OCI-LY7 (cell line): ENCODE measurements at regions not wholly inside any gene's neighbourhood (a gene's known extent, or its start where the extent isn't known, plus 50 kb on each side); places are given as distances from the start of the nearest gene placed in this dataset.
"Not testable (repeated sequence)": the region's sequence is repeated elsewhere in the genome, so short reads cannot be mapped to it uniquely, and the experiment has no call there.

Source experiments
- BruUV-seq: library from RNA; stranded (reverse); fragments of 400-500 nt; replicated peaks from 2 replicates; lab custom pipeline; 2021; lab: Mats Ljungman, UMichigan
- CTCF ChIA-PET: fragments of 300-600 bp; sonication (Branson Sonifier 250); formaldehyde crosslinking; loops from one replicate; lab custom pipeline; 2022; ENCODE audit warnings: antibody characterized with exemption; ENCODE audit not compliant: unreplicated experiment; lab: Charles Lee
- POLR2A ChIA-PET: fragments of 300-600 bp; sonication (Branson Sonifier 250); formaldehyde crosslinking; loops from one replicate; lab custom pipeline; 2022; ENCODE audit warnings: antibody characterized with exemption; lab: Charles Lee
- DNase-seq: peaks from one replicate; pipeline ENCODE4 v3.0.0-alpha.2; 2015; ENCODE audit warnings: low spot score
- H2AFZ ChIP-seq: fragments of 200-600 bp; sonication (generic), shearing (Covaris generic); 2 replicates; pipeline ENCODE4 v1.6.1; 2014; ENCODE audit warnings: mild to moderate bottlenecking, antibody characterized with exemption, low read length, moderate library complexity
- H3K27ac ChIP-seq: fragments of 200-600 bp; sonication (generic); 2 replicates; pipeline ENCODE4 v1.5.1; 2014; ENCODE audit warnings: mixed run types, low read depth, mild to moderate bottlenecking, moderate library complexity, low read length, inconsistent platforms; ENCODE audit not compliant: poor library complexity, severe bottlenecking
- H3K36me3 ChIP-seq: fragments of 200-600 bp; sonication (generic); 2 replicates; pipeline ENCODE4 v1.6.1; 2014; ENCODE audit warnings: mild to moderate bottlenecking, antibody characterized with exemption, low read length, moderate library complexity, mixed read lengths; ENCODE audit not compliant: insufficient read depth
- H3K4me1 ChIP-seq: fragments of 200-600 bp; sonication (generic); 2 replicates; pipeline ENCODE4 v1.5.1; 2014; ENCODE audit warnings: mild to moderate bottlenecking, low read length; ENCODE audit not compliant: insufficient read depth, poor library complexity, severe bottlenecking
- H3K4me2 ChIP-seq: fragments of 200-600 bp; sonication (generic); 2 replicates; pipeline ENCODE4 v1.6.1; 2014; ENCODE audit warnings: mild to moderate bottlenecking, low read length
- H3K4me3 ChIP-seq: fragments of 200-600 bp; sonication (generic); 2 replicates; pipeline ENCODE4 v1.5.1; 2014; ENCODE audit warnings: mild to moderate bottlenecking, low read depth, low read length; ENCODE audit not compliant: poor library complexity, severe bottlenecking
- H3K79me2 ChIP-seq: fragments of 200-600 bp; sonication (generic); 2 replicates; pipeline ENCODE4 v1.6.1; 2016; ENCODE audit warnings: low read depth, mild to moderate bottlenecking, low read length, moderate library complexity, mixed read lengths; ENCODE audit not compliant: insufficient read depth
- H3K9me2 ChIP-seq: fragments of 200-600 bp; sonication (generic); 2 replicates; pipeline ENCODE4 v1.6.1; 2016; ENCODE audit warnings: mild to moderate bottlenecking, low read length, mixed read lengths; ENCODE audit not compliant: insufficient read depth
- H3K9me3 ChIP-seq: fragments of 200-600 bp; sonication (generic); 2 replicates; pipeline ENCODE4 v1.6.1; 2014; ENCODE audit warnings: mild to moderate bottlenecking, mixed run types, low read length, mixed read lengths
- H4K20me1 ChIP-seq: fragments of 200-600 bp; sonication (generic); 2 replicates; pipeline ENCODE4 v1.6.1; 2014; ENCODE audit warnings: mild to moderate bottlenecking, antibody characterized with exemption, low read length, moderate library complexity, mixed read lengths; ENCODE audit not compliant: insufficient read depth
- CTCF ChIP-seq: fragments of 200-600 bp; sonication (generic); conservative IDR thresholded peaks from 2 replicates; pipeline ENCODE4 v1.5.1; 2014; ENCODE audit warnings: mild to moderate bottlenecking, antibody characterized with exemption, low read length, moderate library complexity, mixed read lengths
- EZH2phosphoT487 ChIP-seq: fragments of 200-600 bp; sonication (generic); IDR thresholded peaks from 2 replicates; pipeline ENCODE4 v1.6.1; 2018; ENCODE audit warnings: low read depth, borderline replicate concordance, mild to moderate bottlenecking, mixed run types, antibody characterized with exemption, low read length, moderate library complexity, mixed read lengths
- intact Hi-C: fragments of 100-400 bp; cut with micrococcal nuclease; formaldehyde crosslinking; loops from one replicate; pipeline ENCODE4 v1.10.0; 2022; ENCODE audit not compliant: unreplicated experiment

- BruUV-seq: no TSS peak
- TF ChIP-seq EZH2phosphoT487 (no peak), CTCF (no peak)
- H3K36me3 ChIP-seq: no peaks in the 10 kb centered on the region
- no peaks in the 10 kb centered on the region for H3K9me3 ChIP-seq
- intact Hi-C loops: no loop called here
- H4K20me1 ChIP-seq: no peaks in the 10 kb centered on the region
- H3K79me2 ChIP-seq: no peaks in the 10 kb centered on the region
- ChIA-PET POLR2A (interaction anchor here (1.6 kb wide), 1 partner anchor 14 kb away, joined by 4 read pairs; no protein-coding TSS in a partner anchor), CTCF (no interaction called here)
- no peak for DNase-seq
- H3K4me2 ChIP-seq: no peak overlapping the region
- H3K9me2 ChIP-seq: no peaks in the 10 kb centered on the region
- no peaks in the 10 kb centered on the region for H3K4me1 ChIP-seq
- H3K4me3 ChIP-seq: no peak overlapping the region
- H3K27ac ChIP-seq: no peak overlapping the region
- H2AFZ ChIP-seq: no peak overlapping the region
These were observed 135.2 kb downstream of the GPR37 start for GRCh38 chr7:124630395-124630794.

DNA sequence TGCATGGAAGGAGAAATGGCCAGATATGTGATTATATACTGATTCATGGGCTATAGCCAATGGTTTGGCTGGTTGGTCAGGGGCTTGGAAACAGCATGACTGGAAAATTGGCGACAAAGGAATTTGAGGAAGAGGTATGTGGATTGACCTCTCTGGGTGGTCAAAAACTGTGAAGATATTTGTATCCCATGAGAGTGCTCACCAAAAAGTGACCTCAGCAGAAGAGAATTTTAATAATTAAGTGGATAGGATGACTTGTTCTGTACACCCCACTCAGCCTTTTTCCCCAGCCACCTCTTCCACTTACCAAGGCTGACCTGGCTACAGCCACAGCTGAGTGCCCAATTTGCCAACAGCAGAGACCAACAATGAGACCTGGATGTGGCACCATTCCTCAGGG, 146.7 kb downstream of the GPR37 start:
- intact Hi-C loops: no loop called here
- no peak overlapping the region for H2AFZ ChIP-seq
- H3K9me3 ChIP-seq: no peaks in the 10 kb centered on the region
- no peaks in the 10 kb centered on the region for H3K79me2 ChIP-seq
- no TSS peak for BruUV-seq
- H3K9me2 ChIP-seq: no peaks in the 10 kb centered on the region
- DNase-seq: no peak
- no peak overlapping the region for H3K4me3 ChIP-seq
- H3K4me1 ChIP-seq: no peaks in the 10 kb centered on the region
- no peaks in the 10 kb centered on the region for H3K36me3 ChIP-seq
- no peak overlapping the region for H3K4me2 ChIP-seq
- CTCF ChIA-PET: no interaction called here
- H3K27ac ChIP-seq: no peak overlapping the region
- H4K20me1 ChIP-seq: no peaks in the 10 kb centered on the region
- TF ChIP-seq CTCF (no peak), EZH2phosphoT487 (no peak)
- POLR2A ChIA-PET: no interaction called here

DNA sequence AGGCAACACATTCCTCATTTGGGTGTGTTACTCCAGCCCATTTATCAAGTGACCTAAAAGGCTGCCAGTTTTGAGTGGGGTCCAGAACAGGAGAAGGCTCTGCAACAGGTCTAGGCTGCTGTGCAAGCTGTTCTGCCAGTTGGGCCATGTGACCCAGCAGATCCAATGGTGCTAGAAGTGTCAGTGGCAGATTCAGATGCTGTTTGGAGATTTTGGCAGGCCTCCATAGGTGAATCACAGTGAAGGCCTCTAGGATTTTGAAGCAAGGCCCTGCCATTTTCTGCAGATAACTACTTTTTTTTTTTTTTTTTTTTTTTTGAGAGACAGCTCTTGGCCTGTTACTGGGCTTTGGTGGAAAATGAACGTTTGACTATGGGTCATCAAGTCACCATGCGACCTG, 147.5 kb downstream of the GPR37 start:
- H3K4me2 ChIP-seq, DNase-seq, H3K4me1 ChIP-seq, BruUV-seq, intact Hi-C loops, H3K4me3 ChIP-seq, H3K9me3 ChIP-seq, H3K36me3 ChIP-seq, H4K20me1 ChIP-seq, H3K79me2 ChIP-seq, POLR2A ChIA-PET, CTCF ChIA-PET, H3K27ac ChIP-seq, H2AFZ ChIP-seq, H3K9me2 ChIP-seq: not testable (repeated sequence)
